NCI-H345 (cell line): ENCODE measurements at regions not wholly inside any gene's neighbourhood (a gene's known extent, or its start where the extent isn't known, plus 50 kb on each side); places are given as distances from the start of the nearest gene placed in this dataset.
A peak's percentile ranks its signal among the peaks of the same experiment; 100 is the strongest.
"Not testable (repeated sequence)": the region's sequence is repeated elsewhere in the genome, so short reads cannot be mapped to it uniquely, and the experiment has no call there.

ENCODE experiments used
- DNase-seq: peaks from one replicate; lab custom pipeline; 2025; lab: John Stamatoyannopoulos, UW

GRCh38 chr7:121620953-121621606, 225.0 kb upstream of the FAM3C start:
- no peak for DNase-seq

- DNase-seq, result no peak
Observed at GRCh38 chr7:121620206-121620605, 224.1 kb upstream of the FAM3C start.

- DNase-seq, result no peak
Observed at GRCh38 chr7:121618182-121618581, 222.1 kb upstream of the FAM3C start.

GRCh38 chr7:121610243-121610642, 214.1 kb upstream of the FAM3C start:
- no peak for DNase-seq

- no peak for DNase-seq
Observed at GRCh38 chr7:121609208-121609607, 213.1 kb upstream of the FAM3C start.

GRCh38 chr7:121608785-121609184, 212.7 kb upstream of the FAM3C start:
- no peak for DNase-seq

- not testable (repeated sequence) for DNase-seq
Observed at GRCh38 chr7:121608183-121608582, 212.1 kb upstream of the FAM3C start.

GRCh38 chr7:121605317-121605680, 209.2 kb upstream of the FAM3C start:
- DNase-seq, result peak; percentile 19

- no peak for DNase-seq
Observed at GRCh38 chr7:121604627-121605316, 208.7 kb upstream of the FAM3C start.

GRCh38 chr7:121603886-121604285, 207.8 kb upstream of the FAM3C start:
- DNase-seq, result no peak

- DNase-seq, result no peak
Observed at GRCh38 chr7:121599887-121600286, 203.8 kb upstream of the FAM3C start.

- no peak for DNase-seq
Observed at GRCh38 chr7:121595758-121596696, 199.9 kb upstream of the FAM3C start.

GRCh38 chr7:121591926-121592325, 195.8 kb upstream of the FAM3C start:
- no peak for DNase-seq

- no peak for DNase-seq
Observed at GRCh38 chr7:121587435-121587834, 191.3 kb upstream of the FAM3C start.

- no peak for DNase-seq
Observed at GRCh38 chr7:121582258-121582657, 186.2 kb upstream of the FAM3C start.

GRCh38 chr7:121579639-121580038, 183.5 kb upstream of the FAM3C start:
- DNase-seq, result no peak

GRCh38 chr7:121578669-121579068, 182.6 kb upstream of the FAM3C start:
- no peak for DNase-seq

GRCh38 chr7:121576148-121576917, 180.2 kb upstream of the FAM3C start:
- no peak for DNase-seq

GRCh38 chr7:121575194-121575765, 179.2 kb upstream of the FAM3C start:
- DNase-seq, result no peak

GRCh38 chr7:121574109-121574508, 178.0 kb upstream of the FAM3C start:
- no peak for DNase-seq

- DNase-seq, result no peak
Observed at GRCh38 chr7:121572615-121573014, 176.5 kb upstream of the FAM3C start.

- DNase-seq, result no peak
Observed at GRCh38 chr7:121570365-121570764, 174.3 kb upstream of the FAM3C start.
